OCI-LY3 (cell line): ENCODE measurements at regions not wholly inside any gene's neighbourhood (a gene's known extent, or its start where the extent isn't known, plus 50 kb on each side); places are given as distances from the start of the nearest gene placed in this dataset.

Experiments
- H2AFZ ChIP-seq: fragments of 200-600, 300-600 bp; shearing (Covaris generic); 2 replicates; pipeline ENCODE4 v1.6.0; 2014; ENCODE audit warnings: antibody characterized with exemption, low read depth, low read length
- H3K27ac ChIP-seq: fragments of 200-600, 300-600 bp; sonication (generic); 2 replicates; pipeline ENCODE4 v1.5.1; 2014; ENCODE audit warnings: mild to moderate bottlenecking, low read length, moderate library complexity, mixed read lengths
- H3K27me3 ChIP-seq: fragments of 200-600, 300-600 bp; sonication (generic); 2 replicates; pipeline ENCODE4 v1.6.1; 2014; ENCODE audit warnings: low read depth, low read length, mixed read lengths
- H3K36me3 ChIP-seq: fragments of 200-600, 300-600 bp; sonication (generic); replicated peaks from 2 replicates; pipeline ENCODE3; 2014; ENCODE audit warnings: low read depth, low read length, mixed read lengths
- H3K4me1 ChIP-seq: fragments of 300-600, 200-600 bp; sonication (generic); 2 replicates; pipeline ENCODE4 v1.6.1; 2014; ENCODE audit warnings: low read length, mixed read lengths
- H3K4me2 ChIP-seq: fragments of 200-600, 300-600 bp; sonication (generic); 2 replicates; pipeline ENCODE4 v1.6.1; 2014; ENCODE audit warnings: low read length, mixed read lengths
- H3K4me3 ChIP-seq: fragments of 300-600, 200-600 bp; sonication (generic); 2 replicates; pipeline ENCODE4 v1.5.1; 2014; ENCODE audit warnings: antibody characterized with exemption, mild to moderate bottlenecking, low read length, moderate library complexity
- H3K79me2 ChIP-seq: fragments of 300-600, 200-600 bp; shearing (Covaris generic); 2 replicates; pipeline ENCODE4 v1.6.1; 2014; ENCODE audit warnings: mild to moderate bottlenecking, low read length, mixed read lengths
- H3K9ac ChIP-seq: fragments of 300-600, 200-600 bp; shearing (Covaris generic); 2 replicates; pipeline ENCODE4 v1.6.0; 2014; ENCODE audit warnings: mild to moderate bottlenecking, low read length, moderate library complexity
- H3K9me3 ChIP-seq: fragments of 200-600, 300-600 bp; shearing (Covaris generic); 2 replicates; pipeline ENCODE4 v1.6.1; 2014; ENCODE audit warnings: low read length, mixed read lengths; ENCODE audit not compliant: insufficient read depth
- H4K20me1 ChIP-seq: fragments of 200-600, 300-600 bp; sonication (generic); 2 replicates; pipeline ENCODE4 v1.6.1; 2016; ENCODE audit warnings: low read length, mixed read lengths; ENCODE audit not compliant: insufficient read depth
- EZH2phosphoT487 ChIP-seq: fragments of 200-600 bp; shearing (Covaris generic); IDR thresholded peaks from 2 replicates; pipeline ENCODE4 v1.6.1; 2018; ENCODE audit warnings: antibody characterized with exemption, mixed run types, low read depth
- TF ChIP-seq, protein P1 (sequence below): fragments of 200-600, 300-600 bp; sonication (generic); IDR thresholded peaks from 2 replicates; pipeline ENCODE4 v1.5.1; 2014; ENCODE audit warnings: antibody characterized with exemption, low read length, low read depth

DNA sequence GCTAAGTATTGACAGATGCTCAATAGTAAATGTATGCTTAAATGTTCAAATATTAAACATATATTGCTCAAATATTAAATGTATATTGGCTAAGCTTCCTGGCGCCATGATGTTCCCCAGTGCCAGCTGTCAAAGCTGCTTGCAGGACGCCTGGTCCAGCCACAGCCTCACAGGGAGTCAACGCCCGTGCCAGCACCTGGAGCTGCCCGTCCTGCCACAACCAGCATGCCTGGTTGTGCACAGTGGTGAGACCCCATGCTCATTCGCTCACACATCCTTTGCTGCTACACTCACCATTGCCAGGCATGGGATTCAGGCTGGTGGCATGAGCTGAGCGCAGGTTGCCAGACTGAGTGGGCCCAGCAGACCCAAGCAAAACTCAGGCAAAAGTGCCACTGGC is 926.9 kb upstream of the EDIL3 start:
- no peak for TF ChIP-seq EZH2phosphoT487
- TF ChIP-seq, protein P1, sequence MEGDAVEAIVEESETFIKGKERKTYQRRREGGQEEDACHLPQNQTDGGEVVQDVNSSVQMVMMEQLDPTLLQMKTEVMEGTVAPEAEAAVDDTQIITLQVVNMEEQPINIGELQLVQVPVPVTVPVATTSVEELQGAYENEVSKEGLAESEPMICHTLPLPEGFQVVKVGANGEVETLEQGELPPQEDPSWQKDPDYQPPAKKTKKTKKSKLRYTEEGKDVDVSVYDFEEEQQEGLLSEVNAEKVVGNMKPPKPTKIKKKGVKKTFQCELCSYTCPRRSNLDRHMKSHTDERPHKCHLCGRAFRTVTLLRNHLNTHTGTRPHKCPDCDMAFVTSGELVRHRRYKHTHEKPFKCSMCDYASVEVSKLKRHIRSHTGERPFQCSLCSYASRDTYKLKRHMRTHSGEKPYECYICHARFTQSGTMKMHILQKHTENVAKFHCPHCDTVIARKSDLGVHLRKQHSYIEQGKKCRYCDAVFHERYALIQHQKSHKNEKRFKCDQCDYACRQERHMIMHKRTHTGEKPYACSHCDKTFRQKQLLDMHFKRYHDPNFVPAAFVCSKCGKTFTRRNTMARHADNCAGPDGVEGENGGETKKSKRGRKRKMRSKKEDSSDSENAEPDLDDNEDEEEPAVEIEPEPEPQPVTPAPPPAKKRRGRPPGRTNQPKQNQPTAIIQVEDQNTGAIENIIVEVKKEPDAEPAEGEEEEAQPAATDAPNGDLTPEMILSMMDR = no peak
- Histone ChIP-seq H3K79me2 (no peaks in the 10 kb centered on the region), H2AFZ (no peak overlapping the region)

DNA sequence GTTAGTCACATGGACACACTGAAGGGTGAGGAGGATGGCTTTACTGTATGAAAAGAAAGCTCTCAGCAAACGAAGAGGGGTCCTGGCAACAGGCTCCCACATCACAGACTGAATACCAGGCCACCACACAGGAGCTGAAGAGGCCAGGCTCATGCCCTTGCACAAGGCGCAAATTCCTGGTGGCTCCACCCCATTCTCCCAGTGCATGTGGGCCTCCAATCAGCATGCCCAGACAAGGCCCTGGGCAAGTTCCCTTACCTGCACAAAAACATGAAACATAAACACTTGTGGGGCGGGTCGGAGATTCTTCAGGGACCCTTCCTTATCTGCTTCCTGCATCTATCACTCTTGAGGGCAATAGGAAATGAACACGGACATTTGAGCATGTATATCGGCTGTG is 935.8 kb upstream of the EDIL3 start:
- no peaks in the 10 kb centered on the region for H3K9me3 ChIP-seq
- no peaks in the 10 kb centered on the region for H3K27me3 ChIP-seq
- TF ChIP-seq EZH2phosphoT487 = no peak
- TF ChIP-seq, protein P1 = no peak
- H2AFZ ChIP-seq = no peak overlapping the region
- H3K4me1 ChIP-seq = no peaks in the 10 kb centered on the region
- no peak overlapping the region for H3K4me3 ChIP-seq
- no peak overlapping the region for H3K4me2 ChIP-seq
- no peak overlapping the region for H3K27ac ChIP-seq
- no peak overlapping the region for H3K9ac ChIP-seq
- H3K36me3 ChIP-seq = no peaks in the 10 kb centered on the region
- no peaks in the 10 kb centered on the region for H3K79me2 ChIP-seq
- no peaks in the 10 kb centered on the region for H4K20me1 ChIP-seq

More for the DNA sequence above, 926.9 kb upstream of the EDIL3 start:
- Histone ChIP-seq H3K9ac (no peak overlapping the region), H3K9me3 (no peaks in the 10 kb centered on the region), H3K4me2 (no peak overlapping the region), H4K20me1 (no peaks in the 10 kb centered on the region), H3K27me3 (no peaks in the 10 kb centered on the region), H3K27ac (no peak overlapping the region), H3K36me3 (no peaks in the 10 kb centered on the region), H3K4me3 (no peak overlapping the region), H3K4me1 (no peaks in the 10 kb centered on the region)

DNA sequence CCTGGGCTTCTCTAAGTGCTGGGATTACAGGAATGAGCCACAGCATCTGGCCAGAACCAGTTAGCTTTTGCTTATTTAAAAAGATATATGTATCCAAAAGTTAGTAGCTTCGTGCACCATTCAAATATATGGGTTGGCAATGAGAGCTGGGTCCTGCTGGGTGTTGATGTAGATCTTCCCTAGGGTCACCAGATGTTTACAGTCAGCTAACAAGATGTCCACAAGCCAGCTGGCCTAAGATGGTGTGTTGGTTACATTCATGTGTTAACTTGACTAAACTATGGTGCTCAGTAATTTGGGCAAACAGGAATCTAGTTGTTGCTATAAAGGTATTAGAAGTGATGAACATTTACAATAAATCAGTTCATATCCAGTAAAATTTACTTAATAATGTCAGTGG is 948.6 kb upstream of the EDIL3 start:
- Histone ChIP-seq H3K27ac (no peak overlapping the region), H3K9ac (no peak overlapping the region), H3K9me3 (no peaks in the 10 kb centered on the region), H3K4me2 (no peak overlapping the region), H4K20me1 (no peaks in the 10 kb centered on the region), H3K4me1 (no peaks in the 10 kb centered on the region), H3K27me3 (no peaks in the 10 kb centered on the region), H3K79me2 (no peaks in the 10 kb centered on the region), H3K4me3 (no peak overlapping the region), H3K36me3 (no peaks in the 10 kb centered on the region), H2AFZ (no peak overlapping the region)
- TF ChIP-seq, protein P1 = no peak

DNA sequence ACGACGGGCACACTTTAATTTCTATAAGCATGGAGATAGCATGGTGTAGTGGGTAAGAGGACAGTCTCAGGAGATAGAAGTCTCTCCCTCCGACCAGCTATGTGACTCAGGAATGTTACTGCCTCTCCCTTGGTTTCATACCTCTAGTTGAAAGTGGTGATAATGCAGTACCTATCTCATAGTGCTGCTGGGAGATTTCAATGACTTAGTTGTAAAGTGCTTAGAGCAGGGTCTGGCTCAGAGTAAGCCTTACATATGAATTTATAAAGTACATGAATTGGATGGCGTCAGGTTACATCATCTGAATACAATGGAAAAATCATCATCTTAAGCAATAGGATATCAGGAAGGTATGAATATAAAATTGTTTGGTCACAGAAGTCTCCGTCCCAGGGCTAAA is 952.8 kb upstream of the EDIL3 start:
- TF ChIP-seq, protein P1 = no peak
- TF ChIP-seq EZH2phosphoT487 = no peak
- Histone ChIP-seq H3K27me3 (no peaks in the 10 kb centered on the region), H2AFZ (no peak overlapping the region)

More for the DNA sequence above, 952.8 kb upstream of the EDIL3 start:
- Histone ChIP-seq H3K27ac (no peak overlapping the region), H3K4me2 (no peak overlapping the region), H3K4me3 (no peak overlapping the region), H3K9me3 (no peaks in the 10 kb centered on the region), H3K4me1 (no peaks in the 10 kb centered on the region), H4K20me1 (no peaks in the 10 kb centered on the region), H3K9ac (no peak overlapping the region), H3K79me2 (no peaks in the 10 kb centered on the region), H3K36me3 (no peaks in the 10 kb centered on the region)
